H1 (cell line): ENCODE measurements at regions not wholly inside any gene's neighbourhood (a gene's known extent, or its start where the extent isn't known, plus 50 kb on each side); places are given as distances from the start of the nearest gene placed in this dataset.

Source experiments
- HDAC2 ChIP-seq, 2 experiments: fragments of 300-600 bp in 1 of 2; sonication (generic) in 1 of 2; IDR thresholded peaks; 2 replicates each; pipeline ENCODE4 v1.6.1; 2011 to 2012; ENCODE audit warnings: low read depth in 2 of 2, low read length in 2 of 2, mild to moderate bottlenecking in 2 of 2, moderate library complexity in 2 of 2, borderline replicate concordance in 1 of 2, inconsistent platforms in 1 of 2
- TF ChIP-seq, protein P1 (sequence below): IDR thresholded peaks from 2 replicates; pipeline ENCODE4 v1.6.1; 2011; ENCODE audit warnings: low read depth, mild to moderate bottlenecking, low read length; ENCODE audit not compliant: insufficient read depth
- TF ChIP-seq, protein P2 (sequence below), 3 experiments: IDR thresholded peaks; 1 replicate in 2 of 3; 2 replicates in 1 of 3; pipeline versions ENCODE4 v1.5.1 to v1.6.1; 2011; ENCODE audit warnings: low read length in 3 of 3, mild to moderate bottlenecking in 3 of 3, inconsistent platforms in 2 of 3, low read depth in 1 of 3, moderate library complexity in 1 of 3; ENCODE audit not compliant: insufficient read depth in 1 of 3; ENCODE audit errors: control extremely low read depth in 1 of 3

DNA sequence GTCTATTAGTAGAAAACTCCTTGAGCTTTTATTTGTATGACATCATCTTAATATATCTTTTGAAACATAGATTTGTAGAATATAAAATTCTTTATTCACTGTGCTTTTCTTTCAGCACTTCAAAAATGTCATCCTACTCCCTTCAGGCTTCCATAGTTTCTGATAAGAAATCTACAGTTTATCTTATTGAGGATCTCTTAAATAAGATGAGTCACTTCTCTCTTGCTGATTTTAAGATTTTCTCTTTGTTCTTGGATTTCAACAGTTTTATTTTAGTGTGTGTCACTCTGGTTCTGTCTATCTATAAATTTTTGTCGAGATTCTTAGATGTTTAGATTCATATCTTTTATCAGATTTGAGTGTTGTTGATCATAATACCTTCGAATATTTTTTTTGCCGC lies 566.1 kb upstream of the CHORDC1 start:
- TF ChIP-seq, protein P1, sequence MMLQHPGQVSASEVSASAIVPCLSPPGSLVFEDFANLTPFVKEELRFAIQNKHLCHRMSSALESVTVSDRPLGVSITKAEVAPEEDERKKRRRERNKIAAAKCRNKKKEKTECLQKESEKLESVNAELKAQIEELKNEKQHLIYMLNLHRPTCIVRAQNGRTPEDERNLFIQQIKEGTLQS: no peak
- no peak for TF ChIP-seq HDAC2 (IDR thresholded peaks at IDR 0.05; ENCODE audit: borderline replicate concordance in 1 of 2, low read depth in 2 of 2, low read length in 2 of 2)
- TF ChIP-seq, protein P2, sequence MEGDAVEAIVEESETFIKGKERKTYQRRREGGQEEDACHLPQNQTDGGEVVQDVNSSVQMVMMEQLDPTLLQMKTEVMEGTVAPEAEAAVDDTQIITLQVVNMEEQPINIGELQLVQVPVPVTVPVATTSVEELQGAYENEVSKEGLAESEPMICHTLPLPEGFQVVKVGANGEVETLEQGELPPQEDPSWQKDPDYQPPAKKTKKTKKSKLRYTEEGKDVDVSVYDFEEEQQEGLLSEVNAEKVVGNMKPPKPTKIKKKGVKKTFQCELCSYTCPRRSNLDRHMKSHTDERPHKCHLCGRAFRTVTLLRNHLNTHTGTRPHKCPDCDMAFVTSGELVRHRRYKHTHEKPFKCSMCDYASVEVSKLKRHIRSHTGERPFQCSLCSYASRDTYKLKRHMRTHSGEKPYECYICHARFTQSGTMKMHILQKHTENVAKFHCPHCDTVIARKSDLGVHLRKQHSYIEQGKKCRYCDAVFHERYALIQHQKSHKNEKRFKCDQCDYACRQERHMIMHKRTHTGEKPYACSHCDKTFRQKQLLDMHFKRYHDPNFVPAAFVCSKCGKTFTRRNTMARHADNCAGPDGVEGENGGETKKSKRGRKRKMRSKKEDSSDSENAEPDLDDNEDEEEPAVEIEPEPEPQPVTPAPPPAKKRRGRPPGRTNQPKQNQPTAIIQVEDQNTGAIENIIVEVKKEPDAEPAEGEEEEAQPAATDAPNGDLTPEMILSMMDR (IDR thresholded peaks at IDR 0.05; ENCODE audit: control extremely low read depth in 1 of 3, insufficient read depth in 1 of 3, low read depth in 1 of 3, low read length in 3 of 3): no peak
